HCT116 (cell line): ENCODE measurements at regions not wholly inside any gene's neighbourhood (a gene's known extent, or its start where the extent isn't known, plus 50 kb on each side); places are given as distances from the start of the nearest gene placed in this dataset.

Experiments
- ATAC-seq: fragments of 200-7000 bp; cut with Tn5 transposase; 2 replicates; pipeline ENCODE4 v1.9.1; 2020; ENCODE audit warnings: mild to moderate bottlenecking, moderate library complexity
- BruUV-seq: library from RNA; stranded (reverse); fragments of 400-500 nt; replicated peaks from 2 replicates; lab custom pipeline; 2021; lab: Mats Ljungman, UMichigan
- CTCF ChIA-PET: fragments of 300-600 bp; sonication (Branson Sonifier 250); formaldehyde crosslinking; loops from one replicate; lab custom pipeline; 2021; ENCODE audit warnings: antibody characterized with exemption; lab: Charles Lee
- POLR2A ChIA-PET: fragments of 300-600, 350-600 bp; sonication (Branson Sonifier 250); formaldehyde crosslinking; loops from one replicate; lab custom pipeline; 2021; ENCODE audit warnings: antibody characterized with exemption; lab: Charles Lee
- RAD21 ChIA-PET, 2 experiments: fragments of 300-600 bp; sonication (Branson Sonifier 250); formaldehyde crosslinking; loops; one replicate each; lab custom pipeline; 2023; ENCODE audit warnings: low total read pairs in 2 of 2; ENCODE audit not compliant: uncharacterized antibody in 2 of 2, unreplicated experiment in 2 of 2, low non-redundant PET in 1 of 2; lab: Charles Lee
- DNase-seq: peaks from one replicate; pipeline ENCODE4 v3.0.0-alpha.2; 2010; ENCODE audit warnings: low read depth, low spot score
- H2AFZ ChIP-seq: fragments of 200-600 bp; shearing (Covaris generic), sonication (generic); 2 replicates; pipeline ENCODE4 v1.6.1; 2017; ENCODE audit warnings: low read depth, mixed run types, mixed read lengths, antibody characterized with exemption, low read length; ENCODE audit not compliant: poor library complexity, severe bottlenecking
- H3K27ac ChIP-seq: 2 replicates; pipeline ENCODE4 v1.5.1; 2012; ENCODE audit warnings: low read depth, low read length
- H3K27me3 ChIP-seq: fragments of 200-600 bp; sonication (generic); 2 replicates; pipeline ENCODE4 v1.6.1; 2016; ENCODE audit warnings: mixed run types, low read length, mixed read lengths; ENCODE audit not compliant: insufficient read depth
- H3K36me3 ChIP-seq, 2 experiments: fragments of 200-500 bp in 1 of 2; fragments of 200-600 bp in 1 of 2; sonication (Bioruptor generic) in 1 of 2; sonication (generic) in 1 of 2; 2 replicates each; pipeline versions ENCODE4 v1.5.1 to v1.6.1; 2014 to 2016; ENCODE audit warnings: low read length in 2 of 2, inconsistent platforms in 1 of 2, mixed read lengths in 1 of 2, mixed run types in 1 of 2; ENCODE audit not compliant: insufficient read depth in 2 of 2, control insufficient read depth in 1 of 2
- H3K4me1 ChIP-seq, 2 experiments: fragments of 200-600 bp in 1 of 2; sonication (generic) in 1 of 2; 2 replicates each; pipeline versions ENCODE4 v1.5.1 to v1.6.1; 2012 to 2017; ENCODE audit warnings: low read length in 2 of 2, inconsistent platforms in 1 of 2, mild to moderate bottlenecking in 1 of 2, mixed read lengths in 1 of 2, mixed run types in 1 of 2, moderate library complexity in 1 of 2; ENCODE audit not compliant: insufficient read depth in 2 of 2, control insufficient read depth in 1 of 2
- H3K4me2 ChIP-seq: fragments of 200-600 bp; sonication (generic); 2 replicates; pipeline ENCODE4 v1.6.1; 2017; ENCODE audit warnings: mixed run types, low read length, mixed read lengths
- H3K4me3 ChIP-seq, 2 experiments: fragments of 200-600 bp in 1 of 2; sonication (generic) in 1 of 2; replicated peaks in 1 of 2; 2 replicates each; pipeline ENCODE4 v1.5.1; 2011 to 2016; ENCODE audit warnings: low read length in 2 of 2, control low read depth in 1 of 2, low read depth in 1 of 2, mild to moderate bottlenecking in 1 of 2, mixed read lengths in 1 of 2, mixed run types in 1 of 2
- H3K79me2 ChIP-seq: fragments of 200-600 bp; sonication (generic); 2 replicates; pipeline ENCODE4 v1.6.1; 2017; ENCODE audit warnings: mild to moderate bottlenecking, mixed run types, low read length, moderate library complexity, mixed read lengths; ENCODE audit not compliant: insufficient read depth
- H3K9ac ChIP-seq: fragments of 200-600 bp; sonication (generic); 2 replicates; pipeline ENCODE4 v1.6.1; 2016; ENCODE audit warnings: low read length, mixed read lengths
- H3K9me2 ChIP-seq: fragments of 200-600 bp; sonication (generic), shearing (Covaris generic); 2 replicates; pipeline ENCODE4 v1.6.1; 2017; ENCODE audit warnings: mixed run types, mild to moderate bottlenecking, moderate library complexity; ENCODE audit not compliant: insufficient read depth
- H3K9me3 ChIP-seq, 2 experiments: fragments of 200-500 bp in 1 of 2; fragments of 200-600 bp in 1 of 2; sonication (Bioruptor generic) in 1 of 2; sonication (generic) in 1 of 2; 2 replicates each; pipeline ENCODE4 v1.6.1; 2014 to 2017; ENCODE audit warnings: low read length in 2 of 2, mixed read lengths in 2 of 2, inconsistent platforms in 1 of 2, low read depth in 1 of 2, mild to moderate bottlenecking in 1 of 2, mixed run types in 1 of 2, moderate library complexity in 1 of 2; ENCODE audit not compliant: control insufficient read depth in 1 of 2, insufficient read depth in 1 of 2
- H4K20me1 ChIP-seq: fragments of 200-600 bp; sonication (generic), shearing (Covaris generic); 2 replicates; pipeline ENCODE4 v1.6.1; 2017; ENCODE audit warnings: mixed run types, mild to moderate bottlenecking, moderate library complexity; ENCODE audit not compliant: insufficient read depth
- ATF3 ChIP-seq: IDR thresholded peaks from 2 replicates; pipeline ENCODE4 v1.6.1; 2012
- CTCF ChIP-seq, 3 experiments: fragments of 200-600 bp in 1 of 3; sonication (generic) in 1 of 3; IDR thresholded peaks in 2 of 3; conservative IDR thresholded peaks in 1 of 3; 2 replicates each; pipeline ENCODE4 v1.5.1; 2012 to 2017; ENCODE audit warnings: low read depth in 2 of 3, low read length in 2 of 3, antibody characterized with exemption in 1 of 3, borderline replicate concordance in 1 of 3, control low read depth in 1 of 3, mild to moderate bottlenecking in 1 of 3, mixed read lengths in 1 of 3, mixed run types in 1 of 3, moderate library complexity in 1 of 3; ENCODE audit not compliant: insufficient read depth in 1 of 3
- EGR1 ChIP-seq: IDR thresholded peaks from 2 replicates; pipeline ENCODE4 v1.6.1; 2012; ENCODE audit warnings: low read depth
- ELF1 ChIP-seq: IDR thresholded peaks from 2 replicates; pipeline ENCODE4 v1.6.1; 2012; ENCODE audit warnings: low read depth, borderline replicate concordance
- EZH2phosphoT487 ChIP-seq: fragments of 200-600 bp; IDR thresholded peaks from 2 replicates; pipeline ENCODE4 v1.6.1; 2018; ENCODE audit warnings: antibody characterized with exemption, borderline replicate concordance
- FOSL1 ChIP-seq: IDR thresholded peaks from 2 replicates; pipeline ENCODE4 v1.6.1; 2012; ENCODE audit warnings: low read depth
- MAX ChIP-seq: IDR thresholded peaks from 2 replicates; pipeline ENCODE4 v1.6.1; 2012
- POLR2A ChIP-seq: IDR thresholded peaks from 2 replicates; pipeline ENCODE4 v1.7.0; 2011; ENCODE audit warnings: borderline replicate concordance; ENCODE audit not compliant: insufficient read depth, insufficient read length; ENCODE audit errors: extremely low read depth
- POLR2AphosphoS5 ChIP-seq: IDR thresholded peaks from 2 replicates; pipeline ENCODE4 v1.6.1; 2011; ENCODE audit warnings: mild to moderate bottlenecking, low read depth, low read length, moderate library complexity
- RAD21 ChIP-seq: IDR thresholded peaks from 2 replicates; pipeline ENCODE4 v1.6.1; 2012; ENCODE audit warnings: low read depth, mild to moderate bottlenecking
- SIN3A ChIP-seq: IDR thresholded peaks from 2 replicates; pipeline ENCODE4 v1.6.1; 2012; ENCODE audit warnings: low read depth
- SRF ChIP-seq: IDR thresholded peaks from 2 replicates; pipeline ENCODE4 v1.6.1; 2012; ENCODE audit warnings: low read depth
- TCF7L2 ChIP-seq: IDR thresholded peaks from 2 replicates; pipeline ENCODE4 v1.7.0; 2011; ENCODE audit warnings: borderline replicate concordance, inconsistent platforms; ENCODE audit not compliant: insufficient read depth, insufficient read length; ENCODE audit errors: extremely low read depth
- ZBTB33 ChIP-seq: IDR thresholded peaks from 2 replicates; pipeline ENCODE4 v1.6.1; 2011; ENCODE audit warnings: mild to moderate bottlenecking, low read length, moderate library complexity; ENCODE audit not compliant: insufficient replicate concordance; ENCODE audit errors: extremely low read depth
- intact Hi-C: fragments of 100-400 bp; cut with micrococcal nuclease; formaldehyde crosslinking; loops from 2 replicates; pipeline ENCODE4 v1.10.0; 2022

GRCh38 chr1:192952646-192953045, 106.5 kb downstream of the UCHL5 start:
- ChIA-PET RAD21 (no interaction called here), POLR2A (no interaction called here)
- Histone ChIP-seq H3K9me2 (no peaks in the 10 kb centered on the region), H4K20me1 (no peaks in the 10 kb centered on the region), H3K27ac (no peak overlapping the region), H3K9ac (no peak overlapping the region), H3K9me3 (no peaks in the 10 kb centered on the region), H3K79me2 (no peaks in the 10 kb centered on the region), H3K4me1 (peaks cover 0 to 4% of the 10 kb centered on the region in 2 experiments; a peak in 1 of 4 replicates), H2AFZ (no peak overlapping the region)
- BruUV-seq: no TSS peak
- no peak for ATAC-seq
- TF ChIP-seq SIN3A (no peak), SRF (no peak), MAX (no peak), ATF3 (no peak), FOSL1 (no peak), POLR2AphosphoS5 (no peak), RAD21 (no peak), POLR2A (no peak), EGR1 (no peak), EZH2phosphoT487 (no peak), TCF7L2 (no peak)
- TF ChIP-seq, all 23 proteins: peak for 0
- CTCF ChIA-PET: no interaction called here
- Histone ChIP-seq H3K36me3 (peaks cover 8 to 37% of the 10 kb centered on the region in 2 experiments), H3K4me2 (no peak overlapping the region), H3K4me3 (no peak overlapping the region), H3K27me3 (no peaks in the 10 kb centered on the region)
- no peak for DNase-seq
- intact Hi-C loops: no loop called here

- H3K27ac ChIP-seq: no peak overlapping the region
- ChIA-PET RAD21 (no interaction called here), POLR2A (no interaction called here), CTCF (no interaction called here)
- no peak overlapping the region for H3K4me2 ChIP-seq
- H3K4me3 ChIP-seq: no peak overlapping the region
- no peaks in the 10 kb centered on the region for H3K9me3 ChIP-seq
- no TSS peak for BruUV-seq
- H3K79me2 ChIP-seq: no peaks in the 10 kb centered on the region; the same call in 1 of the 2 replicates
- H3K4me1 ChIP-seq: peaks cover 0 to 4% of the 10 kb centered on the region in 2 experiments; a peak in 1 of 4 replicates
- no peaks in the 10 kb centered on the region for H3K9me2 ChIP-seq
- no peak overlapping the region for H2AFZ ChIP-seq
- DNase-seq (no peak), ATAC-seq (no peak)
- intact Hi-C loops: no loop called here
- peaks cover 8 to 29% of the 10 kb centered on the region in 2 experiments for H3K36me3 ChIP-seq
- H4K20me1 ChIP-seq: no peaks in the 10 kb centered on the region
- no peaks in the 10 kb centered on the region for H3K27me3 ChIP-seq
- no peak overlapping the region for H3K9ac ChIP-seq
- TF ChIP-seq MAX (no peak), SIN3A (no peak), CTCF (IDR thresholded peaks at IDR 0.05 in 2 of 3, conservative IDR thresholded peaks at IDR 0.05 in 1 of 3; ENCODE audit: borderline replicate concordance in 1 of 3, insufficient read depth in 1 of 3, low read depth in 2 of 3, low read length in 2 of 3) (no peak), TCF7L2 (no peak), ELF1 (no peak), POLR2A (no peak), ZBTB33 (no peak), RAD21 (no peak), FOSL1 (no peak), EZH2phosphoT487 (no peak)
Observed at GRCh38 chr1:192954705-192955265, 104.4 kb downstream of the UCHL5 start.
